ENCODE measurements at regions not wholly inside any gene's neighbourhood (a gene's known extent, or its start where the extent isn't known, plus 50 kb on each side); places are given as distances from the start of the nearest gene placed in this dataset.

GRCh38 chr10:90641731-90642130, 216.1 kb downstream of the HTR7 start:
- Histone ChIP-seq H3K27me3 (ENCODE audit: control insufficient read depth in 3 of 3, insufficient read depth in 3 of 3, low read length in 2 of 3) (no peaks in the 10 kb centered on the region), H3K9me3 (ENCODE audit: control insufficient read depth in 4 of 4, insufficient read depth in 3 of 4, low read length in 3 of 4) (no peaks in the 10 kb centered on the region), H3K4me3 (no peak overlapping the region), H3K27ac (ENCODE audit: low read depth in 1 of 2, low read length in 1 of 2) (no peak overlapping the region), H3K9ac (ENCODE audit: insufficient read depth in 1 of 2, low read length in 2 of 2) (no peak overlapping the region), H3K4me1 (ENCODE audit: control insufficient read depth in 5 of 5, insufficient read depth in 5 of 5, low read length in 5 of 5) (peaks cover 0 to 33% (median 8%) of the 10 kb centered on the region in 5 donors), H3K36me3 (ENCODE audit: control insufficient read depth in 4 of 4, insufficient read depth in 4 of 4, low read length in 4 of 4) (no peaks in the 10 kb centered on the region)
- no peak for TF ChIP-seq CTCF (IDR thresholded peaks at IDR 0.05; ENCODE audit: control extremely low read depth, extremely low read depth)
- ATAC-seq (ENCODE audit: insufficient read depth, low FRiP score) = no peak
- WGBS, 2 donors = 57 to 74% methylated on average over 4 of the region's 4 CpGs
- no peak for DNase-seq

- Histone ChIP-seq H3K4me1 (ENCODE audit: control insufficient read depth in 5 of 5, insufficient read depth in 5 of 5, low read length in 5 of 5) (peaks cover 0 to 33% (median 8%) of the 10 kb centered on the region in 5 donors), H3K9me3 (ENCODE audit: control insufficient read depth in 4 of 4, insufficient read depth in 3 of 4, low read length in 3 of 4) (no peaks in the 10 kb centered on the region), H3K4me3 (no peak overlapping the region), H3K36me3 (ENCODE audit: control insufficient read depth in 4 of 4, insufficient read depth in 4 of 4, low read length in 4 of 4) (no peaks in the 10 kb centered on the region), H3K27me3 (ENCODE audit: control insufficient read depth in 3 of 3, insufficient read depth in 3 of 3, low read length in 2 of 3) (no peaks in the 10 kb centered on the region), H3K9ac (ENCODE audit: insufficient read depth in 1 of 2, low read length in 2 of 2) (no peak overlapping the region), H3K27ac (ENCODE audit: low read depth in 1 of 2, low read length in 1 of 2) (no peak overlapping the region)
- peak; percentile 34 for ATAC-seq (ENCODE audit: insufficient read depth, low FRiP score)
- TF ChIP-seq CTCF (IDR thresholded peaks at IDR 0.05; ENCODE audit: control extremely low read depth, extremely low read depth) = no peak
- peak in 2 of 3 donors; percentile 79 to 85 for DNase-seq
- WGBS, 2 donors = 42 to 62% methylated on average over 3 of the region's 3 CpGs
Observed at GRCh38 chr10:90642136-90642535, 215.7 kb downstream of the HTR7 start.

- WGBS, 2 donors = 52 to 74% methylated on average over 4 of the region's 4 CpGs
- DNase-seq (peak in 2 of 3 donors; percentile 25 to 47), ATAC-seq (ENCODE audit: insufficient read depth, low FRiP score) (no peak)
- H3K4me1 ChIP-seq (ENCODE audit: control insufficient read depth in 5 of 5, insufficient read depth in 5 of 5, low read length in 5 of 5) = peaks cover 0 to 33% (median 8%) of the 10 kb centered on the region in 5 donors
- no peak overlapping the region for H3K27ac ChIP-seq (ENCODE audit: low read depth in 1 of 2, low read length in 1 of 2)
- TF ChIP-seq CTCF (IDR thresholded peaks at IDR 0.05; ENCODE audit: control extremely low read depth, extremely low read depth) = no peak
- no peaks in the 10 kb centered on the region for H3K27me3 ChIP-seq (ENCODE audit: control insufficient read depth in 3 of 3, insufficient read depth in 3 of 3, low read length in 2 of 3)
- no peak overlapping the region for H3K9ac ChIP-seq (ENCODE audit: insufficient read depth in 1 of 2, low read length in 2 of 2)
- no peak overlapping the region for H3K4me3 ChIP-seq
- H3K36me3 ChIP-seq (ENCODE audit: control insufficient read depth in 4 of 4, insufficient read depth in 4 of 4, low read length in 4 of 4) = no peaks in the 10 kb centered on the region
- no peaks in the 10 kb centered on the region for H3K9me3 ChIP-seq (ENCODE audit: control insufficient read depth in 4 of 4, insufficient read depth in 3 of 4, low read length in 3 of 4)
Observed at GRCh38 chr10:90642650-90643049, 215.2 kb downstream of the HTR7 start.

- 75 to 82% methylated on average over 3 of the region's 3 CpGs for WGBS, 2 donors
- H3K4me1 ChIP-seq (ENCODE audit: control insufficient read depth in 5 of 5, insufficient read depth in 5 of 5, low read length in 5 of 5) = peaks cover 0 to 33% (median 8%) of the 10 kb centered on the region in 5 donors
- ATAC-seq (ENCODE audit: insufficient read depth, low FRiP score) (no peak), DNase-seq (no peak)
- H3K36me3 ChIP-seq (ENCODE audit: control insufficient read depth in 4 of 4, insufficient read depth in 4 of 4, low read length in 4 of 4) = no peaks in the 10 kb centered on the region
- no peaks in the 10 kb centered on the region for H3K9me3 ChIP-seq (ENCODE audit: control insufficient read depth in 4 of 4, insufficient read depth in 3 of 4, low read length in 3 of 4)
- H3K9ac ChIP-seq (ENCODE audit: insufficient read depth in 1 of 2, low read length in 2 of 2) = no peak overlapping the region
- H3K27ac ChIP-seq (ENCODE audit: low read depth in 1 of 2, low read length in 1 of 2) = no peak overlapping the region
- TF ChIP-seq CTCF (IDR thresholded peaks at IDR 0.05; ENCODE audit: control extremely low read depth, extremely low read depth) = no peak
- no peak overlapping the region for H3K4me3 ChIP-seq
- H3K27me3 ChIP-seq (ENCODE audit: control insufficient read depth in 3 of 3, insufficient read depth in 3 of 3, low read length in 2 of 3) = no peaks in the 10 kb centered on the region
Observed at GRCh38 chr10:90644165-90644564, 213.7 kb downstream of the HTR7 start.
